HEK293T (cell line): ENCODE measurements at regions not wholly inside any gene's neighbourhood (a gene's known extent, or its start where the extent isn't known, plus 50 kb on each side); places are given as distances from the start of the nearest gene placed in this dataset.

Experiments
- ARNT ChIP-seq: fragments of 450-650 bp; IDR thresholded peaks from 2 replicates; pipeline ENCODE4 v1.6.1; 2017; ENCODE audit warnings: mild to moderate bottlenecking
- BHLHE40 ChIP-seq: fragments of 450-650 bp; IDR thresholded peaks from 2 replicates; pipeline ENCODE4 v1.6.1; 2016; ENCODE audit warnings: mild to moderate bottlenecking, moderate library complexity, borderline replicate concordance
- FOXA1 ChIP-seq: fragments of 450-650 bp; IDR thresholded peaks from 2 replicates; pipeline ENCODE4 v1.6.1; 2016; ENCODE audit warnings: mild to moderate bottlenecking
- FOXM1 ChIP-seq: fragments of 450-650 bp; IDR thresholded peaks from 2 replicates; pipeline ENCODE4 v1.6.1; 2017; ENCODE audit warnings: mild to moderate bottlenecking, borderline replicate concordance
- HDGF ChIP-seq: fragments of 450-650 bp; IDR thresholded peaks from 2 replicates; pipeline ENCODE4 v1.6.1; 2017; ENCODE audit warnings: antibody characterized with exemption, borderline replicate concordance
- LEF1 ChIP-seq: fragments of 450-650 bp; IDR thresholded peaks from 2 replicates; pipeline ENCODE4 v1.6.1; 2017; ENCODE audit warnings: mild to moderate bottlenecking, borderline replicate concordance
- SP1 ChIP-seq: fragments of 450-650 bp; IDR thresholded peaks from 2 replicates; pipeline ENCODE4 v1.6.1; 2017
- SUZ12 ChIP-seq: fragments of 450-650 bp; IDR thresholded peaks from 2 replicates; pipeline ENCODE4 v1.6.1; 2016; ENCODE audit warnings: mild to moderate bottlenecking
- TARDBP ChIP-seq: fragments of 450-650 bp; IDR thresholded peaks from 2 replicates; pipeline ENCODE4 v1.6.1; 2016
- ZNF384 ChIP-seq: fragments of 450-650 bp; IDR thresholded peaks from 2 replicates; pipeline ENCODE4 v1.6.1; 2016
- TF ChIP-seq, protein P1 (sequence below): fragments of 450-650 bp; IDR thresholded peaks from 2 replicates; pipeline ENCODE4 v1.6.1; 2016

DNA sequence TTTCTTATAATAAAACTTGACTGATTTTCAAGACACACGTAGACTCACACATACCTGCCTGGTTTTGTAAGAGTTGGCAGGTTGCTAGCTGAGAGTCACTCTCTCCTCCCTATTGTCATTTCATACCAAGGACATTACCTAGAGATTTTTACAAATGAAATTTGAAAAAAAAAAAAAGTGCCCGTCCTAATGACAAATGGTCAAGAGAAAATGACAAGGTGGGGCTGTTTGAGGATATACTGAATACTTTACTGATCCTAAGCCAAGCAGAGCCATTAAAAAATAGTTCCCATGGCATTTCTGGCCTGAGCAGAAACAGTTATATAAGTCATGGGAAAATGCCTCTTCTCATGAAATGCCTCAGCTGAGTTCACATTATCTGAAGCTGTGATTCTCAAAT, 150.2 kb downstream of the DYRK2 start:
- TF ChIP-seq ZNF384 = no peak
- TF ChIP-seq SP1 = no peak
- no peak for TF ChIP-seq FOXA1
- no peak for TF ChIP-seq LEF1
- TF ChIP-seq BHLHE40 = no peak
- TF ChIP-seq HDGF = no peak
- TF ChIP-seq, protein P1, sequence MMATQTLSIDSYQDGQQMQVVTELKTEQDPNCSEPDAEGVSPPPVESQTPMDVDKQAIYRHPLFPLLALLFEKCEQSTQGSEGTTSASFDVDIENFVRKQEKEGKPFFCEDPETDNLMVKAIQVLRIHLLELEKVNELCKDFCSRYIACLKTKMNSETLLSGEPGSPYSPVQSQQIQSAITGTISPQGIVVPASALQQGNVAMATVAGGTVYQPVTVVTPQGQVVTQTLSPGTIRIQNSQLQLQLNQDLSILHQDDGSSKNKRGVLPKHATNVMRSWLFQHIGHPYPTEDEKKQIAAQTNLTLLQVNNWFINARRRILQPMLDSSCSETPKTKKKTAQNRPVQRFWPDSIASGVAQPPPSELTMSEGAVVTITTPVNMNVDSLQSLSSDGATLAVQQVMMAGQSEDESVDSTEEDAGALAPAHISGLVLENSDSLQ = no peak
- no peak for TF ChIP-seq SUZ12
- no peak for TF ChIP-seq FOXM1
- TF ChIP-seq TARDBP = no peak
- no peak for TF ChIP-seq ARNT
